GM23338 (cell line): ENCODE measurements at regions not wholly inside any gene's neighbourhood (a gene's known extent, or its start where the extent isn't known, plus 50 kb on each side); places are given as distances from the start of the nearest gene placed in this dataset.

Experiments used
- CTCF ChIP-seq, 2 experiments: fragments of 200-600 bp in 1 of 2; sonication (generic) in 1 of 2; conservative IDR thresholded peaks; 2 replicates each; pipeline versions ENCODE4 v1.5.1 to v1.6.1; 2016 to 2017; ENCODE audit warnings: antibody characterized with exemption in 2 of 2, low read depth in 2 of 2, mild to moderate bottlenecking in 2 of 2, moderate library complexity in 1 of 2
- POLR2AphosphoS5 ChIP-seq: IDR thresholded peaks from 2 replicates; pipeline ENCODE4 v1.6.1; 2016; ENCODE audit warnings: antibody characterized with exemption, low read depth
- ZNF114 ChIP-seq: fragments of 250-450 bp; sonication (Bioruptor Pico); IDR thresholded peaks from 2 replicates; pipeline ENCODE4 v1.5.0; 2020; ENCODE audit warnings: mild to moderate bottlenecking, moderate library complexity

DNA sequence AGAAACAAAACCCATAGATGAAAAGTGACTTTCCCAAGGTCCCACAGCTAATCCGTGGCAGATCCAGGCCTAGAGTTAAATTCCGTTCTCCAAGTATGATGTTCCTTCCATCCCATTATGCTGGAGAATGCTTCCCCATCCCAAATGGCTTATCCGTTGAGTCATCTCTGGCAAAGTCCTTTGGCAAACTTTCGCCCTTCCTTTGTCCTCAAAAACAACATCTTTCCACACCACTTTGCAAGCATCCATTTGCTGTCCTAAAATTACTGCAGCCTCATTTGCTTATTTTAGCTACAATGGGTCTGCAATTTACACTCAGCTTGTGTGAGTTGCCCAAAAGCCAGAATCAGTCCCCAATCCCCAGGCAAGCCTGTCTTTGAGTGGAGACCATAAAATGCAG lies 304.0 kb upstream of the TLE3 start:
- no peak for TF ChIP-seq CTCF (conservative IDR thresholded peaks at IDR 0.05; ENCODE audit: low read depth in 2 of 2)
- TF ChIP-seq ZNF114: no peak
- TF ChIP-seq POLR2AphosphoS5: no peak
